Type B pancreatic cell (in vitro differentiated cells): ENCODE measurements at regions not wholly inside any gene's neighbourhood (a gene's known extent, or its start where the extent isn't known, plus 50 kb on each side); places are given as distances from the start of the nearest gene placed in this dataset.

Experiments
- DNase-seq: peaks from one replicate; pipeline ENCODE4 v3.0.0; 2021; ENCODE audit warnings: mixed read lengths; ENCODE audit not compliant: unreplicated experiment; ENCODE audit errors: extremely low spot score
- H3K27ac Mint-ChIP-seq: 2 replicates; pipeline ENCODE4 v1.8.0; 2021; ENCODE audit warnings: mild to moderate bottlenecking, mixed read lengths
- H3K27me3 Mint-ChIP-seq: 2 replicates; pipeline ENCODE4 v1.8.0; 2021; ENCODE audit warnings: mixed read lengths
- H3K36me3 Mint-ChIP-seq: 2 replicates; pipeline ENCODE4 v1.8.0; 2021; ENCODE audit warnings: mixed read lengths
- H3K4me1 Mint-ChIP-seq: one replicate; pipeline ENCODE4 v1.8.0; 2021; ENCODE audit warnings: mixed read lengths; ENCODE audit not compliant: unreplicated experiment
- H3K4me3 Mint-ChIP-seq: 2 replicates; pipeline ENCODE4 v1.8.0; 2021; ENCODE audit warnings: mild to moderate bottlenecking, mixed read lengths
- H3K9me3 Mint-ChIP-seq: 2 replicates; pipeline ENCODE4 v1.8.0; 2021; ENCODE audit warnings: mixed read lengths
- CTCF ChIP-seq: fragments of 200-600 bp; sonication (generic); conservative IDR thresholded peaks from 2 replicates; pipeline ENCODE4 v1.5.0; 2021; ENCODE audit warnings: antibody characterized with exemption, mild to moderate bottlenecking

GRCh38 chr12:39112064-39112463, 206.7 kb upstream of the CPNE8 start:
- Mint-ChIP-seq H3K9me3 (no peaks in the 10 kb centered on the region), H3K27ac (no peak overlapping the region), H3K4me3 (no peak overlapping the region), H3K4me1 (no peaks in the 10 kb centered on the region), H3K27me3 (no peaks in the 10 kb centered on the region), H3K36me3 (no peaks in the 10 kb centered on the region)
- DNase-seq: no peak
- TF ChIP-seq CTCF: no peak

GRCh38 chr12:39105111-39105510, 199.7 kb upstream of the CPNE8 start:
- Mint-ChIP-seq H3K27ac (no peak overlapping the region), H3K4me1 (no peaks in the 10 kb centered on the region), H3K27me3 (no peaks in the 10 kb centered on the region), H3K4me3 (no peak overlapping the region), H3K9me3 (no peaks in the 10 kb centered on the region), H3K36me3 (no peaks in the 10 kb centered on the region)
- no peak for DNase-seq
- TF ChIP-seq CTCF: no peak

GRCh38 chr12:39103552-39104165, 198.3 kb upstream of the CPNE8 start:
- no peak for DNase-seq

GRCh38 chr12:39102474-39103209, 197.3 kb upstream of the CPNE8 start:
- no peak for DNase-seq
- Mint-ChIP-seq H3K27me3 (no peaks in the 10 kb centered on the region), H3K27ac (no peak overlapping the region), H3K4me3 (no peak overlapping the region), H3K4me1 (no peaks in the 10 kb centered on the region), H3K36me3 (no peaks in the 10 kb centered on the region), H3K9me3 (no peaks in the 10 kb centered on the region)
- TF ChIP-seq CTCF: no peak

More at GRCh38 chr12:39103552-39104165, 198.3 kb upstream of the CPNE8 start:
- Mint-ChIP-seq H3K9me3 (no peaks in the 10 kb centered on the region), H3K4me3 (no peak overlapping the region), H3K4me1 (no peaks in the 10 kb centered on the region), H3K27ac (no peak overlapping the region), H3K36me3 (no peaks in the 10 kb centered on the region), H3K27me3 (no peaks in the 10 kb centered on the region)
- TF ChIP-seq CTCF: peak; percentile 86

- H3K27me3 Mint-ChIP-seq: peaks cover 3% of the 10 kb centered on the region
- no peaks in the 10 kb centered on the region for H3K4me1 Mint-ChIP-seq
- H3K9me3 Mint-ChIP-seq: no peaks in the 10 kb centered on the region
- no peak overlapping the region for H3K4me3 Mint-ChIP-seq
- H3K27ac Mint-ChIP-seq: no peak overlapping the region
- no peaks in the 10 kb centered on the region for H3K36me3 Mint-ChIP-seq
- DNase-seq: no peak
- no peak for TF ChIP-seq CTCF
Measured at GRCh38 chr12:39095636-39096330, 190.4 kb upstream of the CPNE8 start.
